Prostate gland (tissue), 2 donors: ENCODE measurements at regions not wholly inside any gene's neighbourhood (a gene's known extent, or its start where the extent isn't known, plus 50 kb on each side); places are given as distances from the start of the nearest gene placed in this dataset.

Experiments used
- DNase-seq: peaks from one replicate; pipeline ENCODE4 v3.0.0-alpha.2; 2019; ENCODE audit warnings: low spot score
- H3K27ac ChIP-seq, 2 donors: fragments of 200-600 bp; sonication (generic); 2 replicates each; pipeline ENCODE4 v1.5.1; 2017 to 2019
- H3K27me3 ChIP-seq: fragments of 200-600 bp; sonication (generic); replicated peaks from 2 replicates; pipeline ENCODE4 v1.5.1; 2019; ENCODE audit not compliant: insufficient read depth
- H3K36me3 ChIP-seq, 2 donors: fragments of 200-600 bp; sonication (generic); 1 replicate in 1 of 2; 2 replicates in 1 of 2; pipeline versions ENCODE4 v1.5.1 to v1.8.1; 2017 to 2019
- H3K4me1 ChIP-seq: fragments of 200-600 bp; sonication (generic); replicated peaks from 2 replicates; pipeline ENCODE4 v1.5.1; 2019
- H3K4me3 ChIP-seq, 2 donors: fragments of 200-600 bp; sonication (generic); 2 replicates each; pipeline ENCODE4 v1.5.1; 2017 to 2019
- H3K9me3 ChIP-seq: fragments of 200-600 bp; sonication (generic); 2 replicates; pipeline ENCODE4 v1.5.1; 2017
- CTCF ChIP-seq, 4 experiments: fragments of 200-600 bp in 2 of 4; fragments of 450-650 bp in 2 of 4; sonication (generic) in 2 of 4; IDR thresholded peaks; 1 replicate in 3 of 4; 2 replicates in 1 of 4; pipeline ENCODE4 v1.5.1; 2016 to 2019; ENCODE audit warnings: antibody characterized with exemption in 4 of 4, mild to moderate bottlenecking in 2 of 4, moderate library complexity in 2 of 4
- POLR2A ChIP-seq: fragments of 450-650 bp; IDR thresholded peaks from one replicate; pipeline ENCODE4 v1.6.1; 2016; ENCODE audit warnings: antibody characterized with exemption, mild to moderate bottlenecking
- POLR2AphosphoS5 ChIP-seq: sonication (generic); formaldehyde crosslinking; IDR thresholded peaks from one replicate; pipeline ENCODE4 v1.6.1; 2017; ENCODE audit warnings: antibody characterized with exemption
- WGBS: methylation state at CpG from one replicate; pipeline ENCODE4 v1.1.5; 2018; 5-methylcytosine and 5-hydroxymethylcytosine counted together
- intact Hi-C: fragments of 100-400 bp; cut with DNase I; formaldehyde crosslinking; loops from one replicate; pipeline ENCODE4 v1.14.2; 2022

- DNase-seq, result no peak
- intact Hi-C loops, result no loop called here
- TF ChIP-seq POLR2A, result no peak
- TF ChIP-seq CTCF (IDR thresholded peaks at IDR 0.05), result no peak
- TF ChIP-seq POLR2AphosphoS5, result no peak
- no peaks in the 10 kb centered on the region for H3K9me3 ChIP-seq
- H3K27ac ChIP-seq, result no peak overlapping the region
- no peak overlapping the region for H3K4me3 ChIP-seq
- H3K4me1 ChIP-seq, result no peaks in the 10 kb centered on the region
- WGBS, result 56% methylated on average over 6 of the region's 6 CpGs
- no peaks in the 10 kb centered on the region for H3K27me3 ChIP-seq
- no peaks in the 10 kb centered on the region for H3K36me3 ChIP-seq
Observed at GRCh38 chr10:117442521-117442920, 67.3 kb upstream of the PDZD8 start.

DNA sequence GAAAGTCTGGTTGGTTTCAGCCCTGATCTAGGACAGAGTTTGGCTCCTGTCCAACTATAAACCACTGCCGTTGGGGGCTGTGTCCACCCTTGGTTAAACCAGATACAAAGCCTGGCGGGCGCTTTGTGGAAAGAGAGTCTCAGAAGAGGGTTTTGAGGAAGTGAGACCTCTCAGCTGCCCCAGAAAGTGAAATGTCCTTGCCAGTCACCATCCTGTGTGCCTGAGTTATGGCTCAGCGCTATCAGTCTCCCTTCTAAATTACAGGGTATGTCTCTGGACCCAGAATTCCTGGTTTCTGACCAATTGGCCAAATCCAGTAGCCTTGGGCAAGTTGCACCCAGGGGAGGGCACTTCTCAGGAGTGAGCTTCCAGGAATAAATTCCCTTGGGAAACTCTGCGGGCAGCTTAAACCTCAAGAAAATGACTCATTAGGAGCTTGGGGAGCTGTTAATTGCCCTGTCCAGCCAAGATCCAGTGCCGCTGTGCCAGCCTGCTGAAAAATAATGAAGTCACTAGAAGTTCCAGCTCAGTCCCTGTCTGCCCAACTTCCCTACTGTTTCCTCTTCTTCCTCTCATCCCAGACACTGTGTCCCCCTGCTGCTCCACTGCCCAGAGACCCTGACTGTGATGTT, 66.7 kb upstream of the PDZD8 start:
- intact Hi-C loops, result no loop called here
- Histone ChIP-seq H3K36me3 (no peaks in the 10 kb centered on the region), H3K4me1 (no peaks in the 10 kb centered on the region), H3K9me3 (no peaks in the 10 kb centered on the region), H3K27me3 (no peaks in the 10 kb centered on the region), H3K27ac (no peak overlapping the region), H3K4me3 (no peak overlapping the region)
- no peak for DNase-seq
- TF ChIP-seq POLR2A (no peak), POLR2AphosphoS5 (no peak), CTCF (IDR thresholded peaks at IDR 0.05) (no peak)
- 66% methylated on average over 6 of the region's 6 CpGs for WGBS

GRCh38 chr10:117441361-117441760, 66.1 kb upstream of the PDZD8 start:
- no peak for TF ChIP-seq POLR2AphosphoS5
- no peak for TF ChIP-seq POLR2A
- TF ChIP-seq CTCF (IDR thresholded peaks at IDR 0.05), result no peak
- no peak for DNase-seq
- intact Hi-C loops, result no loop called here
- Histone ChIP-seq H3K27me3 (no peaks in the 10 kb centered on the region), H3K27ac (no peak overlapping the region), H3K9me3 (no peaks in the 10 kb centered on the region), H3K4me1 (no peaks in the 10 kb centered on the region), H3K4me3 (no peak overlapping the region), H3K36me3 (no peaks in the 10 kb centered on the region)
- WGBS, result 81% methylated on average over 6 of the region's 6 CpGs

- intact Hi-C loops, result no loop called here
- Histone ChIP-seq H3K4me1 (no peaks in the 10 kb centered on the region), H3K27ac (no peak overlapping the region), H3K27me3 (no peaks in the 10 kb centered on the region), H3K9me3 (no peaks in the 10 kb centered on the region), H3K4me3 (no peak overlapping the region), H3K36me3 (no peaks in the 10 kb centered on the region)
- WGBS, result 42% methylated on average over 4 of the region's 4 CpGs
- TF ChIP-seq POLR2A (no peak), POLR2AphosphoS5 (no peak), CTCF (IDR thresholded peaks at IDR 0.05) (no peak)
- no peak for DNase-seq
Observed at GRCh38 chr10:117439243-117439912, 64.1 kb upstream of the PDZD8 start.

DNA sequence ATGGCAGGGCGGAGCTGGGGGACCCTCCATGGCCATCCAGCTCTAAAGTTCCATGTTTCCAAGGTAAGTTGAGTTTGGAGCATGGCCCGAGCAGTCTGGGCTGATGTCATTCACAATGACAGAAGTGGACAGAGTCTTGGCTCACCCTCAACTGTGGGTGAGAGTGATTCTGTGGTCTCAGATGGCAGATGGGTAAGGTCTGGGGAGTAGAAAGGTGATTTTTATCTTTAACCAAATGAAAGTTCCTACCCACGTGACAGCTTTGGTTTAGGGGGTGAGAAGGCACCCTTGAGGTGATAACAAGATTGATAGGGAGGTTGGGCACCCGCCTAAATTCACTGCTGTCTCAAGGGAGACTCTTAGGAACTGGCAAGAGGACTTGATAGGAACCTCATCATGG, 57.6 kb upstream of the PDZD8 start:
- intact Hi-C loops, result no loop called here
- Histone ChIP-seq H3K4me1 (no peaks in the 10 kb centered on the region), H3K36me3 (no peaks in the 10 kb centered on the region), H3K27me3 (no peaks in the 10 kb centered on the region), H3K27ac (no peak overlapping the region), H3K4me3 (no peak overlapping the region), H3K9me3 (no peaks in the 10 kb centered on the region)
- TF ChIP-seq CTCF (IDR thresholded peaks at IDR 0.05), result no peak
- no peak for TF ChIP-seq POLR2A
- no peak for TF ChIP-seq POLR2AphosphoS5
- 66% methylated on average over 4 of the region's 4 CpGs for WGBS
- no peak for DNase-seq
